GM23248 (cell line): ENCODE measurements at regions not wholly inside any gene's neighbourhood (a gene's known extent, or its start where the extent isn't known, plus 50 kb on each side); places are given as distances from the start of the nearest gene placed in this dataset.

Source experiments
- EZH2 ChIP-seq: fragments of 200-600 bp; sonication (generic); IDR thresholded peaks from 2 replicates; pipeline ENCODE4 v1.6.1; 2018; ENCODE audit warnings: antibody characterized with exemption, mild to moderate bottlenecking; ENCODE audit not compliant: insufficient read depth, poor library complexity, severe bottlenecking
- EZH2phosphoT487 ChIP-seq: fragments of 200-600 bp; sonication (generic); IDR thresholded peaks from 2 replicates; pipeline ENCODE4 v1.6.1; 2018; ENCODE audit warnings: antibody characterized with exemption, moderate library complexity, mild to moderate bottlenecking, low read depth; ENCODE audit not compliant: insufficient read depth

GRCh38 chr4:180636696-180637404, 1606.4 kb upstream of the TENM3 start:
- TF ChIP-seq EZH2phosphoT487 (no peak), EZH2 (no peak)
